GM18517 (cell line): ENCODE measurements at regions not wholly inside any gene's neighbourhood (a gene's known extent, or its start where the extent isn't known, plus 50 kb on each side); places are given as distances from the start of the nearest gene placed in this dataset.
"Not testable (repeated sequence)": the region's sequence is repeated elsewhere in the genome, so short reads cannot be mapped to it uniquely, and the experiment has no call there.

Experiments
- ATAC-seq: cut with Tn5 transposase; IDR thresholded peaks from one replicate; pipeline ENCODE4 v1.9.1; 2021; ENCODE audit warnings: mild to moderate bottlenecking, moderate library complexity; ENCODE audit not compliant: unreplicated experiment

DNA sequence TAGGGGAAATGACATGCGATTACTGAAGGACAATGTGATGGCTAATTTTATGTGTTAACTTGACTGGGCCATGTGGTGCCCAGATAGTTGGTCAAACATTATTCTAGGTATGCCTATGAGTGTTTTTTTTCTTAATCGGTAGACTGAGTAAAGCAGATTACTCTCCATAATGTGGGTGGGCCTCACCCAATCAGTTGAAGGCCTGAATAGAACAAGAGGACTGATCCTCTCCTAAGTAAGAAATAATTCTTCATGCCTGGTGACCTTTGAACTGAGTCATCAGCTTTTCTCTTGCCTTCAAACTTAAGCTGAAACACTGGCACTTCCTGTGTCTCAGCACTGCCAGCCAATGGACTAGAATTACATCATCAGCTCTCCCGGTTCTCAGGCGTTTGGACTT is 164.0 kb upstream of the FGF13 start:
- ATAC-seq, result no peak

DNA sequence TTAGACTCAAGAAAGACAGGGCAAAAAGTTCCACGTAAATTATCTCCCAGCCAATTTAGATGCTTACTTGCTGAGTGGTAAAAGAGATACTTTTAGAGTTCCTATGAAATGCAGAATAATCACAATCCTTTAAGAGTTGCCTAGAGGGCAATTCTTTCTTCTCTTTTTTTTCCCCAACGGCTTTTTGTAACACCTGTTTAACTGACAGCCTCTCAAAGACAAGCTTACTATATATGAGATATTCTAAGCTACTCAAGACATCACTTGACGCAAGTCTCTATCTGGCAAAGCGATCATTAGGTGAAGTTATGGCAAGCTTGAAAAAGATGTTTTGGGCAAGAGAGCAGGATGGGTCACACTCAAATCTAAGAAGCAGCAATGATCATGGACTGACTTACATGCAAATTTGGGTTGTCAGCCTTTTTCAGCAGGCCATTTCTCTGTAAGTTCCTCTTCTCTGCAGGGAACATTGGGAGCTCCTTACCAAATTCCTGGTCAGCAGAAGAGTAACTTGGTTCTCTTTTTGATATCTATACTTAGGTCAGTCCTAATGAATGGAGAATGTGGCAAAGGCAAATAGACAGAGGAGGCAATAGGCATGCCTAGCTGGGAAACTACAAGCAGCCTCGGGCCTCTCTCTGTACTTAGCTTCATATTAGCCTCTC is 162.9 kb upstream of the FGF13 start:
- ATAC-seq, result no peak

DNA sequence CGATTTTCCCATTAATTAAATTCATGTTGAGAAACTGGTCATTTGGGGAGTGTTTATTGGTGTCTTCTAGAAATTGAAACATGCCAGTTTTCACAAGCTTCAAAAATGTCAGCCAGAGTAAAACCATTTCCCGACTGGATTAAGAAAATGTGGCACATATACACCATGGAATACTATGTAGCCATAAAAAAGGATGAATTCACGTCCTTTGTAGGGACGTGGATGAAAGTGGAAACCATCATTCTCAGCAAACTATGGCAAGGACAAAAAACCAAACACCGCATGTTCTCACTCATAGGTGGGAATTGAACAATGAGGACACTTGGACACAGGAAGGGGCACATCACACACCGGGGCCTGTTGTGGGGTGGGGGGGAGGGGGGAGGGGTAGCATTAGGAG is 162.1 kb upstream of the FGF13 start:
- ATAC-seq, result not testable (repeated sequence)

DNA sequence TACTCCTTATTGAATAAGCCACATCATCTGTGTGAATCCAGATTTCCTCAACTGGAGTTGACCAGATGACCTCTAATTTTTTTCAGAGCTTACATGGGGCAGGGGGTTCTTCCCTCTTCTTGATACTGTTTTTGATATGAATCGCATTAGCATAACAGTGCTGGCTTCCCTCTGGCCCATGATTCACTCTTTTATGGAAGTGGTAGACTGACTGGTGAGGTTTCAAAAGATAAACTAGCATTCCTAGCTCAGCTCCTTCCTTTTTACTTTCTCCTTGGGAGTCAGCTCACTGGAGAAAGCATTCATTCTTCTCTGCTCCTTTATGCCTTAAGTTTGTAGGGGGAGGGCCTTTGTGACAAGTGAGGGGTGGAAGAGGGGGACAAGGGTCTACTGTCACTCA is 161.0 kb upstream of the FGF13 start:
- ATAC-seq, result no peak

DNA sequence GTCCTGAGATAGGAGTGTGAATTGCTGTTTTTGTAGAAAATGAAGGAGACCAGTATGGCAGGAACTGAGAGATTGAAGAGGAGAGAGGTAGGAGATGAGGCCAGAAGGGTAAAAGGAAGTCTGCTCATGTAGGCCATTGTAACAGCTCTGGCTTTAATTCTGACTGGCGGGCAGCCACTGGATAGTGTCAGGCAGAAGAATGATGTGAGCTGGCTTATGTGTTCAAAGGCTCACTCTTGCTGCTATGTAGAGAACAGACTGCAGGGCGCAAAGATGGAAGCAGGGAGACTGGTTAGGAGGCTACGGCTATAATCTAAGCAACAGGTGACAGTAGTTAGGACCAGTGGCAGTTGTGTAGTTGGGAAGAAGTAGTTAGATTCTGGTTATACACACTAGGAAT is 160.2 kb upstream of the FGF13 start:
- ATAC-seq, result no peak

DNA sequence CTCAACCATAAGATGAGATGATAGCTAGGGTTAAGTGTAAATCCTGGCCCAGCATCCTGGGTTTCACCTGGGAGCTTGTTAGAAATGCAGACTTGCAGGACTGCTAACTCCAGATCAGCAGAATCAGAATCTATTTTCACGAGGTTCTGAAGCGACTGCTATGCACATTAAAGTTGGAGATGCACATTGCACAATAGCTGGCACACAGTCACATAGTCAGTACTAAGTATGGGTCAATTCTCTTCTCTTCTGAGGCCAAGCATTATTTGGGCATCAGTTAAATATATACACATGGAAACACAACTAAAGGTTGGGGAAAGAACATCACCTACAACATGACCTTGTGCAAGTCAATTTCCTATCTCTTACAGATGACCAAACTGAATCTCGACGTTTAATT is 155.1 kb upstream of the FGF13 start:
- no peak for ATAC-seq

DNA sequence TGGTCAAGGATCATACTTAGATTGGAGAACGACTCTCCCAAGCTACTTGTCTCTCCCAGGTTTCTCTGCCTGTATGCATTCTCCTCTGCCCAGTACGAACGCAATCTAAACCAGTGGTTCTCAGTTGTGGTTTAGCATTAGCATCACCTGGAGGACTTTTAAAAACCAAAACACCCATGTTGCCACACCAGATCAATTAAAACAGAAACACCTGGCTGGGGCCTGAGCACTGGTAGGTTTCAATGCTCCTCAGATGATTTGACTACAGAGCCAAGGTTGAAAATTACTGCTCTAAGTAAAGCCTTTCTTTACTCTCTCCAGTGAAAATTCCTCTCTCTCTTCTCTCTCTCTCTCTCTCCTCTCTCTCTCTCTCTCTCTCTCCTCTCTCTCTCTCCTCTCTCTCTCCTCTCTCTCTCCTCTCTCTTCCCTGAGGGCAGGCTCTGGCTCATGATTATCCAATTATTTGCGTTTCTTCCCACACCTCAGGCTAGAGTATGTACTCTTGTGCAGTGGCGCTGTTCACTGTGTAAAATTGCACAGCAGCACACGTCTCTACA is 153.7 kb upstream of the FGF13 start:
- no peak for ATAC-seq

DNA sequence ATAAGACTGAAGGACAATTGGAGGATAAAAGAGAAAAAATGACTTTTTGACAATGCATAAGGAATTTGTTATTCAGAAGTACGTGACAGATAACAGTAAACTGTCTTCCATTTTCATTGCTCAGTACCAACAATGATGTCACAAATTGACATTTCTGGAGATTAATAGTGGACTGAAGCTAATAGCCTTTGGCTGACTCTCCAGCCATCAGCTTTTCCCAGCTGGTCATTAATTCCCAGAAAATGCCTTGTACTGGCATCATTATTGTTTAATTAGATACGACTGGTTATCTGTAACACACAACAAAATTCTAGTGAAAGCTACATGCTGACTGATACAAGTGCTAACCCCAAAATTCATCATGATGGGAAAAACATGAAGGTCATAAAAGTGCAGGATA is 147.9 kb upstream of the FGF13 start:
- no peak for ATAC-seq

DNA sequence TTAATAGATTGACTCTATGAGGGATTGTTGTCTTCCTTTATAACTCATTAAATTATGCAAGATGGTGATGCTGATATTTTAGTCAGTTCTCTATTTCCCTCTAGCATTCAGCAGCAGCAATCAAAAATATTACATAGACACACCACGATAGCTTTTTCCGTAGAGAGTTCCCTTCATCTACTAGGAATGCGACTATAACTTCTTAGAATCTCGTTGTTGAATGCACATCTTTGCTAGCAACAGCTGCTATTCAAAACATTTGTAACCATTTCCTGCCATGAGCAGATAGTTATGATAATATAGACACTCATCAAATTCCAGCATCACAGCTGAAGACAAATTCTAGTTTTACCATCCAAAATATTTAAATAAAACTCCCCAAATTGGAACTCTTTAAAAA is 147.4 kb upstream of the FGF13 start:
- ATAC-seq, result no peak

DNA sequence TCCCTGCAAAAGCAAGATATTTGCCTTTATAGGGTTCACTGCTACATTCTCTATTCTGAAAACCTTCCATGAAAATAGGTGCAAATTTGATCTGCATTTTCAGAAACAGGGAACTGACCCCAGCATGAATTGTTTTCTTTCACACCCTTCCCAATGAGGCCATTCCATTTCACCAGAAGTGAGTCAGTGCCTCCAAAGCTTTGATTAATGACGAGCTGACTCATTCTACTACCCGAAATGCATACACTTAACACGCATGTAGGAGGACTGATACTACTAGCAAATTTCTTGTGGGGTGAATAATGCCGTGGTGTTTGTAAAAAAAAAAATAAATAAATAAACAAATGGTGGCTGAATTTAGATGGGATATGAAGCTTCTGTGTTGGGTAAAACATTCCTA is 146.9 kb upstream of the FGF13 start:
- ATAC-seq, result no peak

DNA sequence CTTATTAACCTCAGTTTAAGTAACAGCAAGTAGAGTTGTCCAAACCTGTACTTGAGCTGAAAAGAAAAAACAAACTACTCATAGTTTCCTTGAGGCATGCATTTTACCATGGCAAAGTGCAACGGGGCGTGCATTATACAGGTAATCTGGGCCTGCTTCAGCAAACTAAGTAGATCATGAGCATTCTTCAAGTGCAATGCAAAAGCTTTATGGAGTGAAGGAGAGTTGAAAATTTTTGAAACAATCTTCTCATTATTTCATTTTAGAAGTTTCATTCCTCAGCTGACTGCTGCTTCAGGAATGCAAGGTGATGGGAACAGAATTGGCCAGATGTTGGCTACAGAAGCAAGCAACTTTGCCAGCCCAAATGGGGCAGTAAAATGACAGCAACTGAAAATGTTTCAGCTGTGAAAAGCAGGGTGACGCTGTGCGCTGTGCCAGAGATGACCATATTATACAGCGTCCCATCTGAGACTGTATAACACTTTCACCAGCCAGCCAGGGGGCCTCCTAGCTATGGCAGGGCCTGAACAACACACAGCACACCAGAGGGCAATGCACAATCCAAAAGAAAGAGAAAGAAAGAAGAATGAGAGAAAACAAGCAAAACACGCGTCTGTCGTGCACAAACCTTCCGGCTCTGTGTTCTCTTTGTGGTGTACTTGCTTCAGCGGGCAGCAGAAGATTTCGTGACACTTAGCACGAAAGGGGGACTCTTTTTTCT is 145.5 kb upstream of the FGF13 start:
- no peak for ATAC-seq

DNA sequence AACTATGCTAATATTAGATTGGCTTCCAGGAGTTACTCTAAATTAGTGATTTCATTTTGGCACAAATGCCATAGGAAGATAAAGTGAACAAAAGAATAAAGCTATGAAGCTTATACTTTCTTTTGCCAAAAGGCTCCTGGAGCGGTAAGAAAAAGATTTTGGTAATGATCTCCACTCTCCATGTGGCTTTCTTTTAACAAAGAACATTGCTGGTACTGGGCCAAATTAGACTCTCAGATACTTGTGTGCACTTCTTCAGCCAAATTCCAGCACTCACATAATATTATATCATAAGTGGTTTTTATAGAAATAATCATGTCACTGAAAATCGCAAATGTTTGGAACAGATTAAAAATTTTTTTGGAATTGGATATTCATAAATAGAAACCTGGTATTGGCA is 142.4 kb upstream of the FGF13 start:
- ATAC-seq, result no peak

DNA sequence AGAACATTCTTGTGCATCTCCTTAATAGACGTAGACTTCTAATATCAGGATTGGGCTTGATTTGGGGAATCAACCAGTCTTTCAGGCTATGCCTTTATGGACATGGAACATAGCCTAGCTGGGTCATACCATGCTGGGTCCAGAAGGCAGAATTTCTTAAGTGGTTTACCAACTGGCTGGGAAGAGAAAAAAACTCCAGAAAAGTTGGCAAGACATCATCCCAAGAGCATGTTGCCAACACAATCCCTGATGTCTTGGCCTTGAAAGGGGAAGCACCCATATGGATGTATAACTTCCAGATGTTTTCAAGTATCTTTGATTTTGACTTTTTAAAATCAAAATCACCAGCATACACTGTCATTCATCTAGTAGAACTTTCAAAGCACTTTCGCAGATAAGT is 138.0 kb upstream of the FGF13 start:
- no peak for ATAC-seq

DNA sequence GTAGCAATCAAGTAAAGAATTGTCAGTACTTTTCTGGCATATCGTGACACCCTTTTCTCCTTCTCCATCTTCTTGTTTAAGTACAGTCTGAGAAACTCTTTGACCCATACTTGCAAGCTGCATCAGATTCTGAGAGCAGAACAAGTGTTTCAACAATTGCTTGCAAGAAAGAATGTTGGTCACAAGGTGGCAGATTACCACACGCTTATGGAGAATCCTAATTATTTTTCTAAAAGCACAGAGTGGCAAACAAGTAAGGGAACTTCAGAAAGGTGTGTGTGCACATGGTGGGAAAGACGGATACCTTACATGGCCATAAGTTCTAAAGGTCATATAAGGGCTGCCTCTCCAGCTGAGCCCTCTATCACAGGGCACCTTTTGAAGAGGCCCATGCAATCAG is 136.4 kb upstream of the FGF13 start:
- ATAC-seq, result no peak

DNA sequence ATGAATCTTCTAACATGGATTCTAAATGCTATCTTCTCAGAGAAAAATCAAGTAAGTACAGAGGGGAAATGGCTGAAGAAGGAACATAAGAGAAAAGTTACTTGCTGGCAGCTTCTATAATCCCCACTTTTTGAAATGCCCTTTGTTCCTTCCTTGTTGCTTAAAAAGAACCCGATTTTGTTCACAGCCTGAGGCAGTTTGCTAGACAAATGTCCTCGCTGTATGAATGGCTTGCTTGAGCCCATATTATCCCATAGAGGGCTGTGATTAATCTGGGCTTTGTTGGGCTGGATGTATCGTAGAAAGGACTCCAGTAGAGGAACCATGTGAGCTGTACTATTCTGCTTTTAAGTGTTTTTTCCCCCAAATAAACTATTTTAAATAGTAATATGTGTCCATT is 134.3 kb upstream of the FGF13 start:
- ATAC-seq, result no peak

DNA sequence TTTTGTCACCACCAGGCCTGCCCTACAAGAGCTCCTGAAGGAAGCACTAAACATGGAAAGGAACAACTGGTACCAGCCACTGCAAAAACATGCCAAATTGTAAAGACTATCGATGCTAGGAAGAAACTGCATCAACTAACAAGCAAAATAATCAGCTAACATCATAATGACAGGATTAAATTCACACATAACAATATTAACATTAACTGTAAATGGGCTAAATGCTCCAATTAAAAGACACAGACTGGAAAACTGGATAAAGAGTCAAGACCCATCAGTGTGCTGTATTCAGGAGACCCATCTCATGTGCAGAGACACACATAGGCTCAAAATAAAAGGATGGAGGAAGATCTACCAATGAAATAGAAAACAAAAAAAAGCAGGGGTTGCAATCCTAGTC is 95.9 kb upstream of the FGF13 start:
- ATAC-seq, result not testable (repeated sequence)

DNA sequence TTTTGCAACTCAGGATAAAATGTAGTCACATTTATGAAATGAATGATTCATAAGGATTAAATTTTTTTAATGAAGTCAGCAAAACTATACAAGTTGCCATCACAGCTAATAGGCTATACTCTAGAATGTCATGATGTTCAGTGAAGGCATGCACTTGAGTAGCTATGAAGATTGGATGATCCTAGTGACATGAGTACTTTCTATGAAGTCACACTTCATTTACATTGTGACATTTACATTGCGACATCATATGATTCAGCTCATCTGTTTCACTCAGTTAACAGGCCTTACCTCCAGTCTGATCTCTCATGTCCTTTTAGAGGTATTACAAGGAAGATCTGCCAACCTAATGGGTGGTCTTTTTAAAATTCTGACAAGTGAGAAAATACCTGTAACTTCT is 82.7 kb upstream of the FGF13 start:
- ATAC-seq, result no peak

DNA sequence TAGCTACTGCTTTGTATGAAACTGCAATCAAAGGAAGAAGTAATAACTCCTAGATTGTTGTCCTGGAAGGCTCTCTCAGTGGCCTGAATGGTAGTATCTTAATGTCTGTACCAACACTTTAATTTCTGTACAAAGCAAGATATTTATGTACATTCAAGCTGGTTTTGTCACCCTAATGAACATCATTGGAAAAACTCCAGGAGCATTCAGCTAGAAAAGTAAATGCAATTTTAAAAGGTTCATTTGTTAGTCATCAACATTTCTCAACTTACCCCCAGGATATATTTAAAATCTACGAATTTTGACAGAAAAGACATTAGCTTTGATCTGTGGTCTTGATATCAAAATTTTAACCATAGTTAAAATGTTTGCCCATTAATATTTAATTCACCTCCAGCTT is 80.0 kb upstream of the FGF13 start:
- no peak for ATAC-seq

DNA sequence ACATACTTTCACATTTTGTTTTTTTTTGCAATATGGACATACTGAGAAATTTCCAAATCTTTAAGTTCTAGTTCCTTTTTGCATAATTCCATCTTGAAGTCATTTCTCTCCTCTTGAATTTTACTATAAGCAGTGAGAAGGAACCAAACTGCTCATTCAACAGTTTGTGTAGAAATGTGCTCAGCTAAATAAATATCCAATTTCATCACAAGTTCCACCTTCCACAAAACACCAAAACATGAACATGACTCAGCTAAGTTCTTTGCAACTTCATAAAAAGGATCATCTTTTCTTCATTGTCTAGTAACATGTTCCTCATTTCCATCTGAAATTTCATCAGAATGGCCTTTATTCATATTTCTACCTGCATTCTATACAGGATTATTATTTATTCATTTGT is 77.3 kb upstream of the FGF13 start:
- ATAC-seq, result no peak

DNA sequence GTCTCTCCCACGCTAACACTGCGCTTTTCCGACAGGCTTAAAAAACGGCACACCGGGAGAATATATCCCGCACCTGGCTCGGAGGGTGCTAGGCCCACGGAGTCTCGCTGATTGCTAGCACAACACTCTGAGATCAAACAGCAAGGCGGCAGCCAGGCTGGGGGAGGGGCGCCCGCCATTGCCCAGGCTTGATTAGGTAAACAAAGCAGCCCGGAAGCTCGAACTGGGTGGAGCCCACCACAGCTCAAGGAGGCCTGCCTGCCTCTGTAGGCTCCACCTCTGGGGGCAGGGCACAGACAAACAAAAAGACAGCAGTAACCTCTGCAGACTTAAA is 67.0 kb upstream of the FGF13 start:
- ATAC-seq, result not testable (repeated sequence)

DNA sequence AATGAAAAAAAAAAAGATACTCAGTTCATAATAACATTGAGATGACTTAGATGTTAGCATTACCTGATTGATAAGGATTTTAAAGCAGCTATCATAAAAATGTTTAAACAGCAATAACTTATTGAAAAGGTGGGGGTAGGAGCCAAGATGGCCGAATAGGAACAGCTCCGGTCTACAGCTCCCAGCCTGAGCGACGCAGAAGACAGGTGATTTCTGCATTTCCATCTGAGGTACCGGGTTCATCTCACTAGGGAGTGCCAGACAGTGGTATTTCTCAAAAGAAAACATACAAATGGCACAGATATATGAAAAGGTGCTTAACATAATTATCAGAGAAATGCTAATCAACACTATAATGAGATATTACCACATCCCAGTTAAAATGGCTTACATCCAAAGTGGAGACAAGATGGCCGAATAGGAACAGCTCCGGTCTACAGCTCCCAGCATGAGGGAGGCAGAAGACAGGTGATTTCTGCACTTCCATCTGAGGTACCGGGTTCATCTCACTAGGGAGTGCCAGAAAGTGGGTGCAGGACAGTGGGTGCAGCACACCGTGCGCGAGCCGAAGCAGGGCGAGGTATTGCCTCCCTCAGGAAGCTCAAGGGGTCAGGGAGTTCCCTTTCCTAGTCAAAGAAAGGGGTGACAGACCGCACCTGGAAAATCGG is 66.5 kb upstream of the FGF13 start:
- ATAC-seq, result not testable (repeated sequence)

DNA sequence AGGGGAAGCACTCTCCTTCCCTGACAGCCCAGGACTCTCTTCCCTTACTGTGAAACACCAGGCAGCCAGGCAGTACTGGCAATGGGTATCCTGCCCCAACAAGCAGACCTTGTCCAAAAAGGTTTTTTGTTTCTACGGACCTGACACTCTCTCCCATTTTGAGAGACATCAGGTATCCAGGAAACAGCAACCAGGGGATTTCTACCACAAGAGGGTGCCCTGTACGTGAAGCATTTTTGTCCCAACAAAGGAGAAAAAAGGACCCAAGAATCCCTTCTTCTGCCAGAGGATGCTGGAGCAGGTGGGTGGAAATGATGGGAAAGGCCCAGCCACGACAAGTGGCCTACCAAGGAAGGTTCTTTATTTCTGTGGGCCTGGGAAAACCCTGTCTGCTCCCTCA is 65.7 kb upstream of the FGF13 start:
- no peak for ATAC-seq
